HCT116 (cell line): ENCODE measurements at regions not wholly inside any gene's neighbourhood (a gene's known extent, or its start where the extent isn't known, plus 50 kb on each side); places are given as distances from the start of the nearest gene placed in this dataset.

Experiments
- ATAC-seq: fragments of 200-7000 bp; cut with Tn5 transposase; 2 replicates; pipeline ENCODE4 v1.9.1; 2020; ENCODE audit warnings: mild to moderate bottlenecking, moderate library complexity
- BruUV-seq: library from RNA; stranded (reverse); fragments of 400-500 nt; replicated peaks from 2 replicates; lab custom pipeline; 2021; lab: Mats Ljungman, UMichigan
- CTCF ChIA-PET: fragments of 300-600 bp; sonication (Branson Sonifier 250); formaldehyde crosslinking; loops from one replicate; lab custom pipeline; 2021; ENCODE audit warnings: antibody characterized with exemption; lab: Charles Lee
- POLR2A ChIA-PET: fragments of 300-600, 350-600 bp; sonication (Branson Sonifier 250); formaldehyde crosslinking; loops from one replicate; lab custom pipeline; 2021; ENCODE audit warnings: antibody characterized with exemption; lab: Charles Lee
- RAD21 ChIA-PET, 2 experiments: fragments of 300-600 bp; sonication (Branson Sonifier 250); formaldehyde crosslinking; loops; one replicate each; lab custom pipeline; 2023; ENCODE audit warnings: low total read pairs in 2 of 2; ENCODE audit not compliant: uncharacterized antibody in 2 of 2, unreplicated experiment in 2 of 2, low non-redundant PET in 1 of 2; lab: Charles Lee
- DNase-seq: peaks from one replicate; pipeline ENCODE4 v3.0.0-alpha.2; 2010; ENCODE audit warnings: low read depth, low spot score
- H2AFZ ChIP-seq: fragments of 200-600 bp; shearing (Covaris generic), sonication (generic); 2 replicates; pipeline ENCODE4 v1.6.1; 2017; ENCODE audit warnings: low read depth, mixed run types, mixed read lengths, antibody characterized with exemption, low read length; ENCODE audit not compliant: poor library complexity, severe bottlenecking
- H3K27ac ChIP-seq: 2 replicates; pipeline ENCODE4 v1.5.1; 2012; ENCODE audit warnings: low read depth, low read length
- H3K27me3 ChIP-seq: fragments of 200-600 bp; sonication (generic); 2 replicates; pipeline ENCODE4 v1.6.1; 2016; ENCODE audit warnings: mixed run types, low read length, mixed read lengths; ENCODE audit not compliant: insufficient read depth
- H3K36me3 ChIP-seq, 2 experiments: fragments of 200-500 bp in 1 of 2; fragments of 200-600 bp in 1 of 2; sonication (Bioruptor generic) in 1 of 2; sonication (generic) in 1 of 2; 2 replicates each; pipeline versions ENCODE4 v1.5.1 to v1.6.1; 2014 to 2016; ENCODE audit warnings: low read length in 2 of 2, inconsistent platforms in 1 of 2, mixed read lengths in 1 of 2, mixed run types in 1 of 2; ENCODE audit not compliant: insufficient read depth in 2 of 2, control insufficient read depth in 1 of 2
- H3K4me1 ChIP-seq, 2 experiments: fragments of 200-600 bp in 1 of 2; sonication (generic) in 1 of 2; 2 replicates each; pipeline versions ENCODE4 v1.5.1 to v1.6.1; 2012 to 2017; ENCODE audit warnings: low read length in 2 of 2, inconsistent platforms in 1 of 2, mild to moderate bottlenecking in 1 of 2, mixed read lengths in 1 of 2, mixed run types in 1 of 2, moderate library complexity in 1 of 2; ENCODE audit not compliant: insufficient read depth in 2 of 2, control insufficient read depth in 1 of 2
- H3K4me2 ChIP-seq: fragments of 200-600 bp; sonication (generic); 2 replicates; pipeline ENCODE4 v1.6.1; 2017; ENCODE audit warnings: mixed run types, low read length, mixed read lengths
- H3K4me3 ChIP-seq, 2 experiments: fragments of 200-600 bp in 1 of 2; sonication (generic) in 1 of 2; replicated peaks in 1 of 2; 2 replicates each; pipeline ENCODE4 v1.5.1; 2011 to 2016; ENCODE audit warnings: low read length in 2 of 2, control low read depth in 1 of 2, low read depth in 1 of 2, mild to moderate bottlenecking in 1 of 2, mixed read lengths in 1 of 2, mixed run types in 1 of 2
- H3K79me2 ChIP-seq: fragments of 200-600 bp; sonication (generic); 2 replicates; pipeline ENCODE4 v1.6.1; 2017; ENCODE audit warnings: mild to moderate bottlenecking, mixed run types, low read length, moderate library complexity, mixed read lengths; ENCODE audit not compliant: insufficient read depth
- H3K9ac ChIP-seq: fragments of 200-600 bp; sonication (generic); 2 replicates; pipeline ENCODE4 v1.6.1; 2016; ENCODE audit warnings: low read length, mixed read lengths
- H3K9me2 ChIP-seq: fragments of 200-600 bp; sonication (generic), shearing (Covaris generic); 2 replicates; pipeline ENCODE4 v1.6.1; 2017; ENCODE audit warnings: mixed run types, mild to moderate bottlenecking, moderate library complexity; ENCODE audit not compliant: insufficient read depth
- H3K9me3 ChIP-seq, 2 experiments: fragments of 200-500 bp in 1 of 2; fragments of 200-600 bp in 1 of 2; sonication (Bioruptor generic) in 1 of 2; sonication (generic) in 1 of 2; 2 replicates each; pipeline ENCODE4 v1.6.1; 2014 to 2017; ENCODE audit warnings: low read length in 2 of 2, mixed read lengths in 2 of 2, inconsistent platforms in 1 of 2, low read depth in 1 of 2, mild to moderate bottlenecking in 1 of 2, mixed run types in 1 of 2, moderate library complexity in 1 of 2; ENCODE audit not compliant: control insufficient read depth in 1 of 2, insufficient read depth in 1 of 2
- H4K20me1 ChIP-seq: fragments of 200-600 bp; sonication (generic), shearing (Covaris generic); 2 replicates; pipeline ENCODE4 v1.6.1; 2017; ENCODE audit warnings: mixed run types, mild to moderate bottlenecking, moderate library complexity; ENCODE audit not compliant: insufficient read depth
- CBX3 ChIP-seq: IDR thresholded peaks from 2 replicates; pipeline ENCODE4 v1.6.1; 2012; ENCODE audit warnings: low read depth
- CEBPB ChIP-seq: IDR thresholded peaks from 2 replicates; pipeline ENCODE4 v1.6.1; 2012; ENCODE audit warnings: low read depth
- EGR1 ChIP-seq: IDR thresholded peaks from 2 replicates; pipeline ENCODE4 v1.6.1; 2012; ENCODE audit warnings: low read depth
- ELF1 ChIP-seq: IDR thresholded peaks from 2 replicates; pipeline ENCODE4 v1.6.1; 2012; ENCODE audit warnings: low read depth, borderline replicate concordance
- EZH2 ChIP-seq: fragments of 200-600 bp; sonication (generic); IDR thresholded peaks from 2 replicates; pipeline ENCODE4 v1.6.1; 2017; ENCODE audit warnings: antibody characterized with exemption, mixed run types
- EZH2phosphoT487 ChIP-seq: fragments of 200-600 bp; IDR thresholded peaks from 2 replicates; pipeline ENCODE4 v1.6.1; 2018; ENCODE audit warnings: antibody characterized with exemption, borderline replicate concordance
- FOSL1 ChIP-seq: IDR thresholded peaks from 2 replicates; pipeline ENCODE4 v1.6.1; 2012; ENCODE audit warnings: low read depth
- JUND ChIP-seq: IDR thresholded peaks from 2 replicates; pipeline ENCODE4 v1.6.1; 2012
- POLR2A ChIP-seq: IDR thresholded peaks from 2 replicates; pipeline ENCODE4 v1.7.0; 2011; ENCODE audit warnings: borderline replicate concordance; ENCODE audit not compliant: insufficient read depth, insufficient read length; ENCODE audit errors: extremely low read depth
- POLR2AphosphoS5 ChIP-seq: IDR thresholded peaks from 2 replicates; pipeline ENCODE4 v1.6.1; 2011; ENCODE audit warnings: mild to moderate bottlenecking, low read depth, low read length, moderate library complexity
- RAD21 ChIP-seq: IDR thresholded peaks from 2 replicates; pipeline ENCODE4 v1.6.1; 2012; ENCODE audit warnings: low read depth, mild to moderate bottlenecking
- SIN3A ChIP-seq: IDR thresholded peaks from 2 replicates; pipeline ENCODE4 v1.6.1; 2012; ENCODE audit warnings: low read depth
- SRF ChIP-seq: IDR thresholded peaks from 2 replicates; pipeline ENCODE4 v1.6.1; 2012; ENCODE audit warnings: low read depth
- TCF7L2 ChIP-seq: IDR thresholded peaks from 2 replicates; pipeline ENCODE4 v1.7.0; 2011; ENCODE audit warnings: borderline replicate concordance, inconsistent platforms; ENCODE audit not compliant: insufficient read depth, insufficient read length; ENCODE audit errors: extremely low read depth
- YY1 ChIP-seq: IDR thresholded peaks from 2 replicates; pipeline ENCODE4 v1.6.1; 2011; ENCODE audit warnings: low read length, low read depth, moderate library complexity, mild to moderate bottlenecking; ENCODE audit not compliant: insufficient replicate concordance; ENCODE audit errors: extremely low read depth
- ZNF274 ChIP-seq: fragments of 200-500 bp; sonication (Bioruptor generic); IDR thresholded peaks from 2 replicates; pipeline ENCODE4 v1.6.1; 2014; ENCODE audit warnings: mild to moderate bottlenecking, low read depth, low read length, inconsistent platforms
- intact Hi-C: fragments of 100-400 bp; cut with micrococcal nuclease; formaldehyde crosslinking; loops from 2 replicates; pipeline ENCODE4 v1.10.0; 2022
- TF ChIP-seq, protein P1 (sequence below), 3 experiments: fragments of 200-600 bp in 1 of 3; sonication (generic) in 1 of 3; IDR thresholded peaks in 2 of 3; conservative IDR thresholded peaks in 1 of 3; 2 replicates each; pipeline ENCODE4 v1.5.1; 2012 to 2017; ENCODE audit warnings: low read depth in 2 of 3, low read length in 2 of 3, antibody characterized with exemption in 1 of 3, borderline replicate concordance in 1 of 3, control low read depth in 1 of 3, mild to moderate bottlenecking in 1 of 3, mixed read lengths in 1 of 3, mixed run types in 1 of 3, moderate library complexity in 1 of 3; ENCODE audit not compliant: insufficient read depth in 1 of 3
- TF ChIP-seq, protein P2 (sequence below): IDR thresholded peaks from 2 replicates; pipeline ENCODE4 v1.6.1; 2012
- TF ChIP-seq, protein P3 (sequence below): IDR thresholded peaks from 2 replicates; pipeline ENCODE4 v1.6.1; 2012; ENCODE audit warnings: low read depth
- TF ChIP-seq, protein P4 (sequence below): IDR thresholded peaks from 2 replicates; pipeline ENCODE4 v1.6.1; 2012

DNA sequence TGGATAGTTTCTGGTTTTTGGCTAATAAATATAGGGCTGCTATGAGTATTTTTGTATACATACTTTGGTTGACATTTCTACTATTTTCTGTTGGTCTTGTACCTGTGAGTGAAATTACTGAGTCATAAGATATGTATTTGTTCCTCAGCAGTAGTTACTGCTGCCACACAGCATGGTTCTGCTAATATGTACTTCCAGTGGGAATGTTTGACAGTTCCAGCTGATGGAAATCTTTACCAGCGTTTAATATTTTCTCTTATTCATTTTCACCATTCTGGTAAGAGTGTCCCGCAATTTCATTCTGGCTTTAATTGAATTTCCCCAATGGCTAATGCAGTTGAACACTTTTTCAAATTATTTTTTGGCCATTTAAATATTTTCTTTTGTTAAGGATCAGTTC is 57.9 kb upstream of the IL1R1 start:
- Histone ChIP-seq H3K9me2 (no peaks in the 10 kb centered on the region), H3K27me3 (no peaks in the 10 kb centered on the region), H3K4me3 (no peak overlapping the region), H3K27ac (no peak overlapping the region), H3K4me1 (peaks cover 4 to 11% of the 10 kb centered on the region in 2 experiments; a peak in 3 of 4 replicates), H3K79me2 (no peaks in the 10 kb centered on the region), H3K36me3 (no peaks in the 10 kb centered on the region), H2AFZ (no peak overlapping the region), H4K20me1 (no peaks in the 10 kb centered on the region), H3K9ac (no peak overlapping the region), H3K4me2 (no peak overlapping the region), H3K9me3 (no peaks in the 10 kb centered on the region)
- no peak for DNase-seq
- POLR2A ChIA-PET, result no interaction called here
- no peak for ATAC-seq
- CTCF ChIA-PET, result no interaction called here
- intact Hi-C loops, result no loop called here
- TF ChIP-seq SIN3A (no peak), POLR2AphosphoS5 (no peak), RAD21 (no peak), EGR1 (no peak), EZH2 (no peak), YY1 (no peak), FOSL1 (no peak), ELF1 (no peak), CBX3 (no peak), EZH2phosphoT487 (no peak), SRF (no peak), JUND (no peak), ZNF274 (no peak), POLR2A (no peak), TCF7L2 (no peak), CEBPB (no peak)
- TF ChIP-seq, protein P1, sequence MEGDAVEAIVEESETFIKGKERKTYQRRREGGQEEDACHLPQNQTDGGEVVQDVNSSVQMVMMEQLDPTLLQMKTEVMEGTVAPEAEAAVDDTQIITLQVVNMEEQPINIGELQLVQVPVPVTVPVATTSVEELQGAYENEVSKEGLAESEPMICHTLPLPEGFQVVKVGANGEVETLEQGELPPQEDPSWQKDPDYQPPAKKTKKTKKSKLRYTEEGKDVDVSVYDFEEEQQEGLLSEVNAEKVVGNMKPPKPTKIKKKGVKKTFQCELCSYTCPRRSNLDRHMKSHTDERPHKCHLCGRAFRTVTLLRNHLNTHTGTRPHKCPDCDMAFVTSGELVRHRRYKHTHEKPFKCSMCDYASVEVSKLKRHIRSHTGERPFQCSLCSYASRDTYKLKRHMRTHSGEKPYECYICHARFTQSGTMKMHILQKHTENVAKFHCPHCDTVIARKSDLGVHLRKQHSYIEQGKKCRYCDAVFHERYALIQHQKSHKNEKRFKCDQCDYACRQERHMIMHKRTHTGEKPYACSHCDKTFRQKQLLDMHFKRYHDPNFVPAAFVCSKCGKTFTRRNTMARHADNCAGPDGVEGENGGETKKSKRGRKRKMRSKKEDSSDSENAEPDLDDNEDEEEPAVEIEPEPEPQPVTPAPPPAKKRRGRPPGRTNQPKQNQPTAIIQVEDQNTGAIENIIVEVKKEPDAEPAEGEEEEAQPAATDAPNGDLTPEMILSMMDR (IDR thresholded peaks at IDR 0.05 in 2 of 3, conservative IDR thresholded peaks at IDR 0.05 in 1 of 3; ENCODE audit: borderline replicate concordance in 1 of 3, insufficient read depth in 1 of 3, low read depth in 2 of 3, low read length in 2 of 3), result no peak
- TF ChIP-seq, protein P2, sequence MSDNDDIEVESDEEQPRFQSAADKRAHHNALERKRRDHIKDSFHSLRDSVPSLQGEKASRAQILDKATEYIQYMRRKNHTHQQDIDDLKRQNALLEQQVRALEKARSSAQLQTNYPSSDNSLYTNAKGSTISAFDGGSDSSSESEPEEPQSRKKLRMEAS, result no peak
- TF ChIP-seq, protein P3, sequence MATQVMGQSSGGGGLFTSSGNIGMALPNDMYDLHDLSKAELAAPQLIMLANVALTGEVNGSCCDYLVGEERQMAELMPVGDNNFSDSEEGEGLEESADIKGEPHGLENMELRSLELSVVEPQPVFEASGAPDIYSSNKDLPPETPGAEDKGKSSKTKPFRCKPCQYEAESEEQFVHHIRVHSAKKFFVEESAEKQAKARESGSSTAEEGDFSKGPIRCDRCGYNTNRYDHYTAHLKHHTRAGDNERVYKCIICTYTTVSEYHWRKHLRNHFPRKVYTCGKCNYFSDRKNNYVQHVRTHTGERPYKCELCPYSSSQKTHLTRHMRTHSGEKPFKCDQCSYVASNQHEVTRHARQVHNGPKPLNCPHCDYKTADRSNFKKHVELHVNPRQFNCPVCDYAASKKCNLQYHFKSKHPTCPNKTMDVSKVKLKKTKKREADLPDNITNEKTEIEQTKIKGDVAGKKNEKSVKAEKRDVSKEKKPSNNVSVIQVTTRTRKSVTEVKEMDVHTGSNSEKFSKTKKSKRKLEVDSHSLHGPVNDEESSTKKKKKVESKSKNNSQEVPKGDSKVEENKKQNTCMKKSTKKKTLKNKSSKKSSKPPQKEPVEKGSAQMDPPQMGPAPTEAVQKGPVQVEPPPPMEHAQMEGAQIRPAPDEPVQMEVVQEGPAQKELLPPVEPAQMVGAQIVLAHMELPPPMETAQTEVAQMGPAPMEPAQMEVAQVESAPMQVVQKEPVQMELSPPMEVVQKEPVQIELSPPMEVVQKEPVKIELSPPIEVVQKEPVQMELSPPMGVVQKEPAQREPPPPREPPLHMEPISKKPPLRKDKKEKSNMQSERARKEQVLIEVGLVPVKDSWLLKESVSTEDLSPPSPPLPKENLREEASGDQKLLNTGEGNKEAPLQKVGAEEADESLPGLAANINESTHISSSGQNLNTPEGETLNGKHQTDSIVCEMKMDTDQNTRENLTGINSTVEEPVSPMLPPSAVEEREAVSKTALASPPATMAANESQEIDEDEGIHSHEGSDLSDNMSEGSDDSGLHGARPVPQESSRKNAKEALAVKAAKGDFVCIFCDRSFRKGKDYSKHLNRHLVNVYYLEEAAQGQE, result no peak
- TF ChIP-seq, protein P4, sequence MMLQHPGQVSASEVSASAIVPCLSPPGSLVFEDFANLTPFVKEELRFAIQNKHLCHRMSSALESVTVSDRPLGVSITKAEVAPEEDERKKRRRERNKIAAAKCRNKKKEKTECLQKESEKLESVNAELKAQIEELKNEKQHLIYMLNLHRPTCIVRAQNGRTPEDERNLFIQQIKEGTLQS, result no peak
- BruUV-seq, result no TSS peak
- RAD21 ChIA-PET, result no interaction called here
